Natural killer cell treated with Interleukin-12 subunit alpha and Interleukin-12 subunit beta and Interleukin-15 and Interleukin-18, amount 100 ng/mL, for 72 hours (primary cell): ENCODE measurements at regions not wholly inside any gene's neighbourhood (a gene's known extent, or its start where the extent isn't known, plus 50 kb on each side); places are given as distances from the start of the nearest gene placed in this dataset.

Experiments
- ATAC-seq, 2 donors: fragments of 150-1000 bp; cut with Tn5 transposase in 1 of 2; sonication (Bioruptor Pico), chemical (Tn5 transposase) in 1 of 2; 2 replicates each; pipeline ENCODE4 v1.10.0; 2021
- DNase-seq: peaks from one replicate; pipeline ENCODE4 v3.0.0; 2022; ENCODE audit warnings: low spot score
- H3K27ac Mint-ChIP-seq, 2 donors: 1 replicate in 1 of 2; 2 replicates in 1 of 2; pipeline ENCODE4 v1.8.0; 2022; ENCODE audit warnings: mixed read lengths in 2 of 2, mild to moderate bottlenecking in 1 of 2, moderate library complexity in 1 of 2
- H3K27me3 Mint-ChIP-seq, 2 donors: 1 replicate in 1 of 2; 2 replicates in 1 of 2; pipeline ENCODE4 v1.8.0; 2022; ENCODE audit warnings: mixed read lengths in 2 of 2
- H3K36me3 Mint-ChIP-seq: one replicate; pipeline ENCODE4 v1.8.0; 2022; ENCODE audit warnings: mixed read lengths
- H3K4me1 Mint-ChIP-seq, 2 donors: 1 replicate in 1 of 2; 2 replicates in 1 of 2; pipeline ENCODE4 v1.8.0; 2022; ENCODE audit warnings: low read depth in 2 of 2, mixed read lengths in 2 of 2, mild to moderate bottlenecking in 1 of 2
- H3K4me3 Mint-ChIP-seq: one replicate; pipeline ENCODE4 v1.8.0; 2022; ENCODE audit warnings: mixed read lengths
- H3K9me3 Mint-ChIP-seq: 2 replicates; pipeline ENCODE4 v1.8.0; 2022; ENCODE audit warnings: mixed read lengths

DNA sequence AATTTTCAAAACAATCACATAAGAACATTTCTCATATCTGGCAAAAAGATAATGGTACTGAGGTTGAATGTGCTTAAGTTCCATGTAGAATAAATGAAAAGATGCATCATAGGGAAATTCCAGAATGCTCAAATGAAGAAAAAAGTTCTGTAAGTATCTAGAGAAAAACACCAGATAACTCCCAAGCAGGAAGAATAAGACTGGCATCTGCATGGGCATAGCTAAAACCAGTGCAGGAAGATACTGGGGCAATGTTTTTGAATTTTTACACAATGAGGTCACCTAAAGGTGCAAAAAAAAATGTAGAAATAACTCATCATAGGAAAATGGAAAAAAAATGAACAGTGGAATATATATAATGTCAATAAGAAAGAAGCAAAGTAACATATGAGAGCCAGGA lies 275.2 kb downstream of the BAMBI start:
- H3K4me3 Mint-ChIP-seq: no peak overlapping the region
- no peaks in the 10 kb centered on the region for H3K36me3 Mint-ChIP-seq

DNA sequence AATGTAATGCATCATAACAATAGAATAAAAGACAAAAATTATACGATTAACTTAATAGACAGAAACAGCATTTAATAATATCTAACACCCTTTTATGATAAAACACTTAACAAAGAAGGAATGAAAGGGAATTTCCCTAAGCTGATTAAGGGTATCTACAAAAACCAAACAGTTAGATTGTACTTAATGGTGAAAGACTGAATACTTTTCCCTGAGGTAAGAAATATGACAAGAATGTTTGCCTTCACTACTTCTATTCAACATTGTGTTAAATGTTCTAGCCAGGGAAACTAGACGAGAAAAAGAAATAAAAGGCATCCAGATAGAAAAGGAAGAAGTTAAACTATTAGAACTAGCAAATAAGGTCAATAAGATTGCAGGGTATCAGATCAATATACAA lies 276.9 kb downstream of the BAMBI start:
- Mint-ChIP-seq H3K9me3 (no peaks in the 10 kb centered on the region), H3K36me3 (no peaks in the 10 kb centered on the region), H3K4me1 (no peaks in the 10 kb centered on the region), H3K27ac (no peak overlapping the region), H3K27me3 (peaks cover 14 to 31% of the 10 kb centered on the region in 2 donors), H3K4me3 (no peak overlapping the region)
- ATAC-seq (no peak), DNase-seq (no peak)

More for the DNA sequence above, 275.2 kb downstream of the BAMBI start:
- ATAC-seq: no peak
- H3K27ac Mint-ChIP-seq: no peak overlapping the region
- H3K4me1 Mint-ChIP-seq: no peaks in the 10 kb centered on the region
- DNase-seq: no peak
- H3K9me3 Mint-ChIP-seq: no peaks in the 10 kb centered on the region
- H3K27me3 Mint-ChIP-seq: peaks cover 14 to 38% of the 10 kb centered on the region in 2 donors

DNA sequence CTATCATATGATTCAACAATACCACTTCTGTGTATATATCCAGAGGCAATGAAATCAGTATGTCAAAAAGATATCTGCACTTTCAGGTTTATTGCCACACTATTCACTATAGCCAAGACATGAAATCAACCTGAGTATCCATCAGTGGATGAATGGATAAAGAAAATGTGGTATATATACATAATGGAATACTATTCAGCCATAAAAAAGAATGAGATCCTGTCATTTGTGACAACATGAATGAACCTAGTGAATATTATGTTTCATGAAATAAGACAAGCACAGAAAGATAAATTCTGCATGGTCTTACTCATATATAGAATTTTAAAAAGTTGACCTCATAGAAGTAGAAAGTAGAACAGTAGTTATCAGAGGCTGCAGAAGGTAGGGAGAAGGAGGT lies 281.1 kb downstream of the BAMBI start:
- Mint-ChIP-seq H3K27ac (no peak overlapping the region), H3K9me3 (no peaks in the 10 kb centered on the region)

DNA sequence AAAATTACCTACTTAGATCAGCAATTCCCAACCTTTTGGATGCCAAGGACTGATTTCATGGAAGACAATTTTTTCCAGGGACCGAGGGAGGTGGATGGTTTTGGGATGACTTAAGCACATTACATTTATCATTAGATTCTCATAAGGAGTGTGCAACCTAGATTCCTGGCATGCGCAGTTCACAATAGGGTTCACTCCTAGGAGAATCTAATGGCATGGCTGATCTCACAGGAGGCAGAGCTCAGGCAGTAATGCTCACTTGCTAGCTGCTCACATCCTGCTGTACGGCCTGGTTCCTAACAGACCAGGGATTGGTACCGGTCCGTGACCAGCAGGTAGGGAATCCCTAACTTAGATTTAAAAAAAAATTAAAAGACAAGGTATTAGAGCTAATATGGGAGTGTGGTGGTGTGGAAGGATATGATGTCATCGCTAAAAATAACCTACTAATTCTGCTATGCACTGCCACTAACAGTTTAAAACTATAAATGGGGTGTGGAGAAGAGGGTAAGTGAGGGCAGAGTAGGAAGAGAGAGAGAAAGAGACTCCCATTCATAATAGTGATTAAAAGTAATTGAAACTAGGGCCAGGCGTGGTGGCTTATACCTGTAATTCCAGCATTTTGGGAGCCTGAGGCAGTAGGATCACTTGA lies 282.7 kb downstream of the BAMBI start:
- peaks cover 0 to 7% of the 10 kb centered on the region in 2 donors for H3K27me3 Mint-ChIP-seq
- H3K4me3 Mint-ChIP-seq: no peak overlapping the region
- no peaks in the 10 kb centered on the region for H3K4me1 Mint-ChIP-seq
- ATAC-seq (no peak), DNase-seq (no peak)
- H3K27ac Mint-ChIP-seq: no peak overlapping the region
- H3K9me3 Mint-ChIP-seq: no peaks in the 10 kb centered on the region
- no peaks in the 10 kb centered on the region for H3K36me3 Mint-ChIP-seq

More for the DNA sequence above, 281.1 kb downstream of the BAMBI start:
- Mint-ChIP-seq H3K4me1 (no peaks in the 10 kb centered on the region), H3K4me3 (no peak overlapping the region), H3K27me3 (peaks cover 2 to 19% of the 10 kb centered on the region in 2 donors), H3K36me3 (no peaks in the 10 kb centered on the region)
- no peak for ATAC-seq
- DNase-seq: no peak

DNA sequence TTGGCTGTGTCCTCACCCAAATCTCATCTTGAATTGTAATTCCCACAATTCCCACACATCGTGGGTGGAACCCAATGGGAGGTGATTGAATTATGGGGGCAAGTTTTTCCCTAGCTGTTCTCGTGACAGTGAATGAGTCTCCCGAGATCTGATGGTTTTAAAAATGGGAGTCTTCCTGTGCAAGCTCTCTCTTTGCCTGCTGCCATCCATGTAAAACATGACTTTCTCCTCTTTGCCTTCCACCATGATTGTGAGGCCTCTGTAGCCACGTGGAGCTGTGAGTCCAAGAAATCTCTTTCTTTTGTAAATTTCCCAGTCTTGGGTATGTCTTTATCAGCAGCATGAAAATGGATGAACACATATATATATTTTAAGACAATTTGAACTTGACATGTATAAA lies 285.4 kb downstream of the BAMBI start:
- H3K27ac Mint-ChIP-seq: no peak overlapping the region
- H3K9me3 Mint-ChIP-seq: no peaks in the 10 kb centered on the region
- no peaks in the 10 kb centered on the region for H3K36me3 Mint-ChIP-seq
- H3K4me3 Mint-ChIP-seq: no peak overlapping the region
- no peak for ATAC-seq
- peaks cover 0 to 14% of the 10 kb centered on the region in 2 donors for H3K27me3 Mint-ChIP-seq
- no peaks in the 10 kb centered on the region for H3K4me1 Mint-ChIP-seq
- DNase-seq: no peak

DNA sequence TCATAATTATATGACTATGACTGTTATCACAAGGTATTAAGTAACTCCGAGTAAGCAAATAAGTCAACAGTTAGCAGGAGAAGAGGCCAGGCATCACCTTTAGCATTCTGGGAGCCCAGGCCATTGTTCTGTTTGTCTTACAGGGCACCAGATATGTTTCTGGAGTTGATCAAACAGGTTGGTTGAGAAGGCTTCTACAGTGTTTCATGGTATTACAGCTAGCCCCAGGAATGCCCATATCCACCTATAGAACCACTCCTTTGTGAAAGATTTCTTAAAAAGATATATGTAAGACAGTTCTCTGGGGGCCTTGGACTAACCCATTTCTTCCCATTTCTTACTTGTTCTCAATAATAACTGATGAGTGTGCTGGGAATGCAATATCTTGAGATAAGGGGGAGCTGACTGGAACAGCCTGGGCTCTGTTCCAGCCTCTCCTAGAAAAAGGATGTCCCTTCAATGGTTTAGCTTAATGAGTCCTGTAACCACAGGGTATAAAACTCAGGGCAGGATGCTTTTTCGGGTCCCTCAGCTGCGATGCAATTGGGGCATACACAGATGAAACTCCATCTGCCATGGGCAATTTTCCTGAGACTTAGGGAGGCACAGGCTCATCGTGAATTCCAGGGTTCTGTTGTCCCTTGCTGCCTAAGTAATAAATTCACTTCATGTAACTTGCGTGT lies 286.4 kb downstream of the BAMBI start:
- Mint-ChIP-seq H3K36me3 (no peaks in the 10 kb centered on the region), H3K4me3 (no peak overlapping the region)

DNA sequence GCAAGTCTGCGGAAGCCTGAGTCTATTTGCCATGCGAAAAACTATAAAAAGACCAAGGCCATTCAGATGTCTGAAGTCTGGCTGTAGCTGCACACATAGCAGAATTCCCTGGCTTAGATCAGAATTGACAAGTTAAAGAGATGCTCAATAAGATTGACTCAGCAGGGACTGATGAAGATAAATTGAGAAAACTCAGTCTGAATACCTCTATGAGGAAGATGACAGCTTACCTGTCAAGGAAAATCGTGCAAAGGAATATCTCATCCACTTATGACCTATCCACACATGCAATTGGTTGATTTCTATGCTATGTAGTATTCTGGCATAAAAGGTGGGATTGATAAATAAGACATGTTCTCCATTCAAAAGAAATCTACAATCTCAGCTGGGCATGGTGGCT lies 288.6 kb downstream of the BAMBI start:
- Mint-ChIP-seq H3K27me3 (peaks cover 0 to 6% of the 10 kb centered on the region in 2 donors), H3K27ac (no peak overlapping the region), H3K9me3 (no peaks in the 10 kb centered on the region), H3K4me1 (no peaks in the 10 kb centered on the region), H3K36me3 (no peaks in the 10 kb centered on the region), H3K4me3 (no peak overlapping the region)
- ATAC-seq (no peak), DNase-seq (no peak)

More for the DNA sequence above, 286.4 kb downstream of the BAMBI start:
- ATAC-seq (no peak), DNase-seq (no peak)
- Mint-ChIP-seq H3K4me1 (no peaks in the 10 kb centered on the region), H3K27me3 (peaks cover 0 to 14% of the 10 kb centered on the region in 2 donors), H3K27ac (no peak overlapping the region), H3K9me3 (no peaks in the 10 kb centered on the region)

DNA sequence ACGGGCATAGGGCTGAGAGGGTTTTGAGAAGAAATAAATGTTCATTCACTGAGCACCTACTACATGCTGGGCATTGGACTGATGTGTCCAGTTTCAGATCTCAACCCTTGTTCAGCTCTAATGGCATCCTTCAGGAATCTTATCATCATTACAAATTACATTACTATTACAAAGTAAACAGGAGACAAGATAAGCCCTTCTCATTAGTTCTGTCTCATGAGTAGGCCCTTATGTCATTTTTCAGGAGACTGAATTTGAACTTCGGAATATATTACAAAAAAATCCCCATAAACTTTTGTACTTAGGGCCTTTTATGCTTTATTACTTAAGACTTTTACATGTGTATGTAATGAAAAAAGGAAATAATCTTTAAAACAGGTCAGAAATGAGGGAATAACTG lies 289.7 kb downstream of the BAMBI start:
- DNase-seq: no peak
- peaks cover 0 to 6% of the 10 kb centered on the region in 2 donors for H3K27me3 Mint-ChIP-seq
- no peaks in the 10 kb centered on the region for H3K4me1 Mint-ChIP-seq
- H3K4me3 Mint-ChIP-seq: no peak overlapping the region
- H3K36me3 Mint-ChIP-seq: no peaks in the 10 kb centered on the region
- H3K27ac Mint-ChIP-seq: no peak overlapping the region
- no peaks in the 10 kb centered on the region for H3K9me3 Mint-ChIP-seq
- no peak for ATAC-seq

DNA sequence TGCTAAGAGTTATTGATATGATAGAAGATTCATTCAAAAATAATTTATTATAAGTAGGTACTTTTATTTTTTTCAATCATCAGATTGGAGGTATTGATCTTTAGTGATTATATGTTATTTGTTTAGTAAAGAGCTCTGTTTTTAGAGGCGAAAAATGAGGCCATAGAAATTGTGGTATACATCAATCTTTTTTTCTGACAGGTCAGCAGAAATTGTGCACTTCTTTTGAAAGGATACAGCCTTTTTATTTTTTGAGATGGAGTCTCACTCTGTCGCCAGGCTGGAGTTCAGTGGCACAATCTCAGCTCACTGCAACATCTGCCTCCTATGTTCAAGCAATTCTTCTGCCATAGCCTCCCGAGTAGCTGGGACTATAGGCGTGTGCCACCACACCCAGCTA lies 292.1 kb downstream of the BAMBI start:
- no peaks in the 10 kb centered on the region for H3K36me3 Mint-ChIP-seq
- no peak for ATAC-seq
- H3K27me3 Mint-ChIP-seq: peaks cover 0 to 6% of the 10 kb centered on the region in 2 donors
- no peaks in the 10 kb centered on the region for H3K9me3 Mint-ChIP-seq
- H3K4me1 Mint-ChIP-seq: no peaks in the 10 kb centered on the region
- DNase-seq: no peak
- no peak overlapping the region for H3K27ac Mint-ChIP-seq
- H3K4me3 Mint-ChIP-seq: no peak overlapping the region

DNA sequence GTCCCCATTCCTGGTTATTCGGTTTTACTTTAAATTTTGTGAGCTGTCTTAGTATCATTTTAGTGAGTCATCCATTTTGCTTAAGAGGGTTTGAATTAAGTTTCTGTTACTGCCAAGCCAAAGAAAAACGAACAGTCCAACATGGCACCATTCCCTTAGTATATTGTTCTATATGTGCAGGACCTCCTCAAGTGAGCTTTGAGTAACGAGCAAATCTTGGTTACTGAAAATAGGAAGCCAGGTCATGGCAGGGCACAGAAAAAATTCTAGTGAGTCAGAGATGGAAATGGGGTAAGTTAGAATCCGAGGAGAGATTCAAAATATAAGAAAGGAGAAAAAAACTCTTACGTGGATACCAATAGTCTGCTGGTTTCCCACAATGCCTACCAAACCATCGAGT lies 292.9 kb downstream of the BAMBI start:
- no peaks in the 10 kb centered on the region for H3K4me1 Mint-ChIP-seq
- H3K9me3 Mint-ChIP-seq: no peaks in the 10 kb centered on the region
- no peak overlapping the region for H3K4me3 Mint-ChIP-seq
- peaks cover 0 to 8% of the 10 kb centered on the region in 2 donors for H3K27me3 Mint-ChIP-seq
- DNase-seq (no peak), ATAC-seq (no peak)
- no peak overlapping the region for H3K27ac Mint-ChIP-seq
- H3K36me3 Mint-ChIP-seq: no peaks in the 10 kb centered on the region

DNA sequence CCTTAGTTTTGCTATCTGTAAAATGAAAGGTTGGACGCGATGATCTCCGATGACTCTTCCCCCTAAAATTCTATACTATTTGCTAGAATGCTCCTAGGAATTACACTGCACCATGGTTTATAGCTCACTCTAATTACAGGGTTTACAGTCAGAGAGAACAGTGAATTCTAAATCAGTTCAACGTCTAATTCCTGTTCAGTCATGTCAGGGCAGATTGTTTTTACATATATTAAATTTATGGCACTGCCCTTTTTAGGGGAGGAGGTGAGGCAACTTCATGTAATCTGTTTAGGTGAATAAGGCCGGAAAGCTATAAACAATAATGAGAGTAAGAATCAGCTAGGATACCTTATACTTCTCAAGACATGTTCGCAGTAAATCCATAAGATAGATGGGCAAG lies 293.9 kb downstream of the BAMBI start:
- no peaks in the 10 kb centered on the region for H3K36me3 Mint-ChIP-seq
- no peak overlapping the region for H3K27ac Mint-ChIP-seq
- DNase-seq (no peak), ATAC-seq (no peak)
- H3K9me3 Mint-ChIP-seq: no peaks in the 10 kb centered on the region
- peaks cover 0 to 12% of the 10 kb centered on the region in 2 donors for H3K27me3 Mint-ChIP-seq
- no peaks in the 10 kb centered on the region for H3K4me1 Mint-ChIP-seq
- no peak overlapping the region for H3K4me3 Mint-ChIP-seq

DNA sequence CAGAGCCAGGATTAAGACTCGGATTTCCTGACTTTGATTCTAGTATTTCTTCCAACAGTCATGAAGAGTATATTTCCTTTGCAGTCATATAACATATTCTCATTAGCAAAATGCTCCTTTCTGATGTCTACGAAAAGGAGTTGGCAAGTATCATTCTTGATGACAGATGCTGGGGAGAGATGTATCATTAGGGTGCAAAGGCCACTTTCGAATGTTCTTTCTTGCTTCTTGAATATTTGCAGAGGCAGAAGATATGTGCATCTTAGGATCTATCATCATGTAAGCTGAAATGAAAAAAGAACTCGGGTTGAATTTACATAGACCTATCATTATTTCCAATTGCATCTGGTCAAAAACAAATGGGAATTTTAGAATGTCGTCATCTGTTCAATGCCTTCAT lies 294.4 kb downstream of the BAMBI start:
- Mint-ChIP-seq H3K9me3 (no peaks in the 10 kb centered on the region), H3K27me3 (peaks cover 0 to 11% of the 10 kb centered on the region in 2 donors), H3K36me3 (no peaks in the 10 kb centered on the region), H3K27ac (no peak overlapping the region), H3K4me1 (no peaks in the 10 kb centered on the region), H3K4me3 (no peak overlapping the region)
- DNase-seq (no peak), ATAC-seq (no peak)

DNA sequence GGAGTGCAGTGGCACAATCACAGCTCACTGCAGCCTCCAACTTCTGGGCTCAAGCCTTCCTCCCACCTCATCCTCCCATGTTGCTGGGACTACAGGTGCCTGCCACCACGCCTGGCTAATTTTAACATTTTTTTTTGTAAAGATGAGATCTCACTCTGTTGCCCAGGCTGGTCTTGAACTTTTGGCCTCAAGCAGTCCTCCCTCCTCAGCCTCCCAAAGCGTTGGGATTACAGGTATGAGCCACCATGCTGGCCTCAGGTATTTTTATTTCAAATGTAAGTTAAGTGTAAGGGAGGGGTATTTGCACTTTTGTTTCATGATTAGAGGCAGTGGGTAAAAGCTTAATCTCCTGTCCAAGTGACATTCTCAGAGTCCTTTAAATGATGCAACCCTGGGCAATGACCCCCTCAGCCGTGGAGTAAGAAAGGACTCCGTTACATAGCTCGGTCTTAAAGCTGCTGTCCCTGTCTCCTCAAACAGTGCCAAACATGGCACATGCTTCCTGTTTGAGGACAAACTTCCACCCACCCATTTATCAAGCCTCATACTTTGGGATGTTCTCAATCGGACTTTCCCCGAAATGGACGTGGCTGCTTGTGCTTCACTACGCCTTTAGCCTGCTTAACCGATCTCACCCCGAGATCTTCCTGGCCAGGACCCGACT lies 296.1 kb downstream of the BAMBI start:
- no peak for ATAC-seq
- DNase-seq: no peak
- no peaks in the 10 kb centered on the region for H3K36me3 Mint-ChIP-seq
- H3K27me3 Mint-ChIP-seq: peaks cover 4 to 18% of the 10 kb centered on the region in 2 donors
- peaks cover 5% of the 10 kb centered on the region for H3K9me3 Mint-ChIP-seq
- no peak overlapping the region for H3K4me3 Mint-ChIP-seq
- H3K27ac Mint-ChIP-seq: no peak overlapping the region
- no peaks in the 10 kb centered on the region for H3K4me1 Mint-ChIP-seq

DNA sequence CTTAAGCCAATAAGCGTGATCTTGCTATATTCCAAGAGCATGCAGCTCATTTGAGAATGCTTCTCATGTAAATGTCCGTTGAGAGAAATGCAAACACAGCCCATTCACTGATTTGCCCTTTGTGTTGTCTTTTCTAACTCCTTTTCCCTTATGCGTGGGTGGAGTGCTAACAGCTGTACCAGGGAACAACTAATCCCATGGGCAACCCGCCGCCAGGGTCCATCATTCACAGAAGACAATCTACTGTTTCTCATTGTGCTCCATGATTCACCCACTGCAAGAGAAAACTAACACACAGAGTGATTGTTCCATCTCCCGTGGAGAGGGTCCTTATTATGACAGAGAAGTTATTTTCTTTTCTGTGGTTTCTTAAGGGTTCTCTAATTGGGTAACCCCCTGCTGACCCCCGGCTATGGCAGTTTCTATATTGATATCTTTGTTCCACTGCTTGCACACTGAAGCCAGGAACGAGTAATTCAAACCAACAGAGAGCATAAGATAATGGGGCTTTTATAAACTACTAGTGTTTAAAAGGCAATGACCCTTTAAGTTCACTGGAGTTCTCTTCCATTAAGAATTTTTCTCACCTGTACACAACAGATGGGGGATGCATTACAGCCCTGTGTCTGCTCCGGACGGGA lies 298.7 kb downstream of the BAMBI start:
- no peak for ATAC-seq
- Mint-ChIP-seq H3K27ac (no peak overlapping the region), H3K36me3 (no peaks in the 10 kb centered on the region), H3K27me3 (peaks cover 4 to 18% of the 10 kb centered on the region in 2 donors), H3K9me3 (peaks cover 5% of the 10 kb centered on the region), H3K4me3 (no peak overlapping the region), H3K4me1 (no peaks in the 10 kb centered on the region)
- DNase-seq: no peak
